GM18508 (cell line): ENCODE measurements at regions not wholly inside any gene's neighbourhood (a gene's known extent, or its start where the extent isn't known, plus 50 kb on each side); places are given as distances from the start of the nearest gene placed in this dataset.
"Not testable (repeated sequence)": the region's sequence is repeated elsewhere in the genome, so short reads cannot be mapped to it uniquely, and the experiment has no call there.

Experiments used
- ATAC-seq: cut with Tn5 transposase; IDR thresholded peaks from one replicate; pipeline ENCODE4 v1.9.1; 2021; ENCODE audit warnings: moderate number of reproducible peaks; ENCODE audit not compliant: insufficient read depth, unreplicated experiment

DNA sequence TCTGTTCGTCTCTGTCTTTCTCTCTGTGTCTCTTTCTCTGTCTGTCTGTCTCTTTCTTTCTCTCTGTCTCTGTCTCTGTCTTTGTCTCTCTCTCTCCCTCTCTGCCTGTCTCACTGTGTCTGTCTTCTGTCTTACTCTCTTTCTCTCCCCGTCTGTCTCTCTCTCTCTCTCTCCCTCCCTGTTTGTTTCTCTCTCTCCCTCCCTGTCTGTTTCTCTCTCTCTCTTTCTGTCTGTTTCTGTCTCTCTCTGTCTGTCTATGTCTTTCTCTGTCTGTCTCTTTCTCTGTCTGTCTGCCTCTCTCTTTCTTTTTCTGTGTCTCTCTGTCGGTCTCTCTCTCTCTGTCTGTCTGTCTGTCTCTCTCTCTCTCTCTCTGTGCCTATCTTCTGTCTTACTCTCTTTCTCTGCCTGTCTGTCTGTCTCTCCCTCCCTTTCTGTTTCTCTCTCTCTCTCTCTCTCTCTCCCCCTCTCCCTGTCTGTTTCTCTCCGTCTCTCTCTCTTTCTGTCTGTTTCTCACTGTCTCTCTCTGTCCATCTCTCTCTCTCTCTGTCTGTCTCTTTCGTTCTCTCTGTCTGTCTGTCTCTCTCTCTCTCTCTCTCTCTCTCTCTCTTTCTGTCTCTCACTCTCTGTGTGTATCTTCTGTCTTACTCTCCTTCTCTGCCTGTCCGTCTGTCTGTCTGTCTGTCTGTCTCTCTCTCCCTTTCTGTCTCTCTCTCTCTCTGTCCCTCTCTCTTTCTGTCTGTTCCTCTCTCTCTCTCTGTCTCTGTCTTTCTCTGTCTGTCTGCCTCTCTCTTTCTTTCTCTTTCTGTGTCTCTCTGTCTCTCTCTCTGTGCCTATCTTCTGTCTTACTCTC lies 2065.9 kb upstream of the TPTE start:
- ATAC-seq: not testable (repeated sequence)

GRCh38 chr21:8464403-8465152 lies 2056.8 kb upstream of the TPTE start:
- peak; percentile 64 for ATAC-seq

DNA sequence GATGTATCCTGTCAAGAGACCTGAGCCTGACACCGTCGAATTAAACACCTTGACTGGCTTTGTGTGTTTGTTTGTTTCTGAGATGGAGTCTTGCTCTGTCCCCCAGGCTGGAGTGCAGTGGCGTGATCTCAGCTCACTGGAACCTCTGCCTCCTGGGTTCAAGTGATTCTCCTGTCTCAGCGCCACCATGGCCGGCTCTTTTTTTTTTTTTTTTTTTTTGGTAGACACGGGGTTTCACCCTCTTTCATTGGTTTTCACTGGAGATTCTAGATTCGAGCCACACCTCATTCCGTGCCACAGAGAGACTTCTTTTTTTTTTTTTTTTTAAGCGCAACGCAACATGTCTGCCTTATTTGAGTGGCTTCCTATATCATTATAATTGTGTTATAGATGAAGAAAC lies 2054.7 kb upstream of the TPTE start:
- not testable (repeated sequence) for ATAC-seq
